ENCODE measurements at regions not wholly inside any gene's neighbourhood (a gene's known extent, or its start where the extent isn't known, plus 50 kb on each side); places are given as distances from the start of the nearest gene placed in this dataset.

- H3K9ac ChIP-seq (ENCODE audit: low read depth, low read length): no peak overlapping the region
- no peak for ATAC-seq (ENCODE audit: insufficient read depth, low read depth)
- no peaks in the 10 kb centered on the region for H3K9me3 ChIP-seq (ENCODE audit: insufficient read depth, low read length, severe bottlenecking)
- H3K36me3 ChIP-seq (ENCODE audit: insufficient read depth, low read length): no peaks in the 10 kb centered on the region
- no peak overlapping the region for H3K27ac ChIP-seq (ENCODE audit: low read length)
- no peak for TF ChIP-seq EZH2 (IDR thresholded peaks at IDR 0.05; ENCODE audit: borderline replicate concordance, low read depth, low read length, severe bottlenecking)
- TF ChIP-seq, protein P1, sequence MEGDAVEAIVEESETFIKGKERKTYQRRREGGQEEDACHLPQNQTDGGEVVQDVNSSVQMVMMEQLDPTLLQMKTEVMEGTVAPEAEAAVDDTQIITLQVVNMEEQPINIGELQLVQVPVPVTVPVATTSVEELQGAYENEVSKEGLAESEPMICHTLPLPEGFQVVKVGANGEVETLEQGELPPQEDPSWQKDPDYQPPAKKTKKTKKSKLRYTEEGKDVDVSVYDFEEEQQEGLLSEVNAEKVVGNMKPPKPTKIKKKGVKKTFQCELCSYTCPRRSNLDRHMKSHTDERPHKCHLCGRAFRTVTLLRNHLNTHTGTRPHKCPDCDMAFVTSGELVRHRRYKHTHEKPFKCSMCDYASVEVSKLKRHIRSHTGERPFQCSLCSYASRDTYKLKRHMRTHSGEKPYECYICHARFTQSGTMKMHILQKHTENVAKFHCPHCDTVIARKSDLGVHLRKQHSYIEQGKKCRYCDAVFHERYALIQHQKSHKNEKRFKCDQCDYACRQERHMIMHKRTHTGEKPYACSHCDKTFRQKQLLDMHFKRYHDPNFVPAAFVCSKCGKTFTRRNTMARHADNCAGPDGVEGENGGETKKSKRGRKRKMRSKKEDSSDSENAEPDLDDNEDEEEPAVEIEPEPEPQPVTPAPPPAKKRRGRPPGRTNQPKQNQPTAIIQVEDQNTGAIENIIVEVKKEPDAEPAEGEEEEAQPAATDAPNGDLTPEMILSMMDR (IDR thresholded peaks at IDR 0.05; ENCODE audit: borderline replicate concordance, extremely low read depth, low read length, poor library complexity, severe bottlenecking): no peak
- H2AFZ ChIP-seq (ENCODE audit: low read depth, low read length): no peak overlapping the region
- H3K4me3 ChIP-seq (ENCODE audit: low read depth in 1 of 2, low read length in 2 of 2): no peak overlapping the region
- H4K20me1 ChIP-seq (ENCODE audit: insufficient read depth, low read length): no peaks in the 10 kb centered on the region
- H3K4me1 ChIP-seq (ENCODE audit: insufficient read depth, low read length): 0 out of 2 replicates have a peak, but pooled peaks cover 2% of the 10 kb centered on the region
- H3K27me3 ChIP-seq (ENCODE audit: insufficient read depth, low read length, poor library complexity): no peaks in the 10 kb centered on the region
- no peaks in the 10 kb centered on the region for H3K79me2 ChIP-seq (ENCODE audit: insufficient read depth, low read length)
- H3K4me2 ChIP-seq (ENCODE audit: insufficient read depth, low read length): no peak overlapping the region
- no peak for DNase-seq
Measured at GRCh38 chr10:128998101-128998805, 468.8 kb upstream of the MGMT start.

DNA sequence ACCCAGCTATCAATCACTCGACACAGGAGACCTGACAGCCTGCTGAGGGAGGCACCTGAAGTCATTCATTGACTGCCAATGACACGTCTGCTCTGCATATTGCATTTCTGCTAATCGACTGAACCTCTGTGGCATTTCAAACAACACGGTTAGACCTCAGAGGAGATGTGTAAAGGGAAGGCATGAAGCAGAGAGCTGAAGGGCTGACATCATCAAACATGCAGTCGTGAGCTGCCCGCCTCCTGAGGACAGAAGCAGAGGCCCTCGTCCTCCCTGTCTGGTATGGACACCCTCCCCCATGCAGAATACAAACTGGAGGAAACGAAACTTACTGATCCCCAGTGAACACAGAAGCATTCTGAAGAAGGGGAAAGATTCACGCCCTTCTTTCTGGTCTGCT is 462.6 kb upstream of the MGMT start:
- Histone ChIP-seq H4K20me1 (ENCODE audit: insufficient read depth, low read length) (no peaks in the 10 kb centered on the region), H3K79me2 (ENCODE audit: insufficient read depth, low read length) (no peaks in the 10 kb centered on the region), H3K9me3 (ENCODE audit: insufficient read depth, low read length, severe bottlenecking) (peaks cover 4% of the 10 kb centered on the region), H3K36me3 (ENCODE audit: insufficient read depth, low read length) (no peaks in the 10 kb centered on the region), H3K27me3 (ENCODE audit: insufficient read depth, low read length, poor library complexity) (no peaks in the 10 kb centered on the region), H3K4me1 (ENCODE audit: insufficient read depth, low read length) (no peaks in the 10 kb centered on the region), H3K27ac (ENCODE audit: low read length) (no peak overlapping the region), H2AFZ (ENCODE audit: low read depth, low read length) (no peak overlapping the region), H3K4me3 (ENCODE audit: low read depth in 1 of 2, low read length in 2 of 2) (no peak overlapping the region), H3K9ac (ENCODE audit: low read depth, low read length) (no peak overlapping the region), H3K4me2 (ENCODE audit: insufficient read depth, low read length) (no peak overlapping the region)
- DNase-seq: no peak
- TF ChIP-seq EZH2 (IDR thresholded peaks at IDR 0.05; ENCODE audit: borderline replicate concordance, low read depth, low read length, severe bottlenecking): no peak
- TF ChIP-seq, protein P1 (IDR thresholded peaks at IDR 0.05; ENCODE audit: borderline replicate concordance, extremely low read depth, low read length, poor library complexity, severe bottlenecking): no peak
- ATAC-seq (ENCODE audit: insufficient read depth, low read depth): no peak

DNA sequence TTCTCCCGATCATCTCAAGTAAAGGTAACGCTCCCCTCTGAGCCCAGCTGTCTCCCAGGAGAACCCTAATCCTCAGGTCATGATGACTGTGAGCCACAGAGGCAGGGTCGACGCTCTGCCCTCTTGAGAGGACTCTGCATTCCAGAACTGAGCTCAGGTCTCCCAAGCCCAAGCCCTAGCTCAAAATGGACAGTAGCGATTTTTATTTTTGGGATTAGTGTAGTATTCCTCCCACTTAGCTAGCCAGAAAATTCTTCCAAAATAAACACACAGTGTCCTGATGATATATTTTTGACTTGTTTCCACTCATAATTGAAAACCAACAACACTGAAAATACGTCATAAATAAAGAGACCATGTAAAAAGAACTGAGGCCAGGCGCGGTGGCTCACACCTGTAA is 462.0 kb upstream of the MGMT start:
- Histone ChIP-seq H3K36me3 (ENCODE audit: insufficient read depth, low read length) (no peaks in the 10 kb centered on the region), H2AFZ (ENCODE audit: low read depth, low read length) (no peak overlapping the region), H3K27me3 (ENCODE audit: insufficient read depth, low read length, poor library complexity) (no peaks in the 10 kb centered on the region), H3K9ac (ENCODE audit: low read depth, low read length) (no peak overlapping the region), H3K79me2 (ENCODE audit: insufficient read depth, low read length) (no peaks in the 10 kb centered on the region), H3K4me3 (ENCODE audit: low read depth in 1 of 2, low read length in 2 of 2) (no peak overlapping the region), H3K9me3 (ENCODE audit: insufficient read depth, low read length, severe bottlenecking) (peaks cover 4% of the 10 kb centered on the region), H3K4me1 (ENCODE audit: insufficient read depth, low read length) (no peaks in the 10 kb centered on the region), H4K20me1 (ENCODE audit: insufficient read depth, low read length) (no peaks in the 10 kb centered on the region), H3K27ac (ENCODE audit: low read length) (no peak overlapping the region), H3K4me2 (ENCODE audit: insufficient read depth, low read length) (no peak overlapping the region)
- no peak for TF ChIP-seq EZH2 (IDR thresholded peaks at IDR 0.05; ENCODE audit: borderline replicate concordance, low read depth, low read length, severe bottlenecking)
- TF ChIP-seq, protein P1 (IDR thresholded peaks at IDR 0.05; ENCODE audit: borderline replicate concordance, extremely low read depth, low read length, poor library complexity, severe bottlenecking): no peak
- no peak for DNase-seq
- no peak for ATAC-seq (ENCODE audit: insufficient read depth, low read depth)
